ENCODE measurements at regions not wholly inside any gene's neighbourhood (a gene's known extent, or its start where the extent isn't known, plus 50 kb on each side); places are given as distances from the start of the nearest gene placed in this dataset.
A peak's percentile ranks its signal among the peaks of the same experiment; 100 is the strongest.

- WGBS, result over 99% methylated on average over 4 of the region's 4 CpGs
- H2BK120ac ChIP-seq (ENCODE audit: low read depth, low read length), result no peak overlapping the region
- H3K14ac ChIP-seq (ENCODE audit: low read length in 2 of 2), result no peak overlapping the region
- no peak overlapping the region for H3K4me2 ChIP-seq (ENCODE audit: low read length, poor library complexity, severe bottlenecking)
- H2BK15ac ChIP-seq (ENCODE audit: low read depth, poor library complexity, severe bottlenecking), result no peak overlapping the region
- no peak overlapping the region for H2BK12ac ChIP-seq (ENCODE audit: low read length in 2 of 2)
- peak overlapping the region in 1 of 2 experiments; percentile 37 for H3K4ac ChIP-seq (ENCODE audit: low read depth in 1 of 2, low read length in 2 of 2)
- H3K4me1 ChIP-seq (ENCODE audit: control insufficient read depth, insufficient read depth, low read depth, low read length), result peaks cover 8% of the 10 kb centered on the region
- no peaks in the 10 kb centered on the region for H3K27me3 ChIP-seq (ENCODE audit: control insufficient read depth in 1 of 2, insufficient read depth in 1 of 2, low read length in 2 of 2)
- H4K8ac ChIP-seq (ENCODE audit: low read length), result no peak overlapping the region
- H3K4me3 ChIP-seq (ENCODE audit: insufficient read depth in 1 of 2, low read depth in 1 of 2, low read length in 2 of 2), result no peak overlapping the region
- no peak overlapping the region for H2BK5ac ChIP-seq (ENCODE audit: low read depth, low read length, poor library complexity, severe bottlenecking)
- no peak overlapping the region for H3K9ac ChIP-seq (ENCODE audit: low read length)
- no peaks in the 10 kb centered on the region for H3K36me3 ChIP-seq (ENCODE audit: control insufficient read depth in 1 of 2, insufficient read depth in 2 of 2, low read depth in 1 of 2, low read length in 2 of 2)
- no peak overlapping the region for H3K27ac ChIP-seq (ENCODE audit: low read length, poor library complexity, severe bottlenecking)
- H2AK5ac ChIP-seq (ENCODE audit: low read length, severe bottlenecking), result no peak overlapping the region
- no peak overlapping the region for H3K18ac ChIP-seq (ENCODE audit: low read depth in 1 of 2, low read length in 2 of 2)
- no peak overlapping the region for H2AFZ ChIP-seq (ENCODE audit: low read depth, low read length)
- DNase-seq, result no peak
- H3K23ac ChIP-seq (ENCODE audit: low read length in 2 of 2), result no peak overlapping the region
- H3K9me3 ChIP-seq (ENCODE audit: control insufficient read depth, low read length), result no peaks in the 10 kb centered on the region
- no peaks in the 10 kb centered on the region for H3K79me1 ChIP-seq (replicated peaks; ENCODE audit: low read length, poor library complexity, severe bottlenecking)
- no peak overlapping the region for H4K91ac ChIP-seq (ENCODE audit: low read length)
Observed at GRCh38 chr4:155611501-155611900, 55.1 kb upstream of the GUCY1A1 start.

- no peak overlapping the region for H4K8ac ChIP-seq (ENCODE audit: low read length)
- H4K91ac ChIP-seq (ENCODE audit: low read length), result no peak overlapping the region
- H3K9me3 ChIP-seq (ENCODE audit: control insufficient read depth, low read length), result no peaks in the 10 kb centered on the region
- H3K14ac ChIP-seq (ENCODE audit: low read length in 2 of 2), result no peak overlapping the region
- peak overlapping the region; percentile 97 for H2AK5ac ChIP-seq (ENCODE audit: low read length, severe bottlenecking)
- H2BK5ac ChIP-seq (ENCODE audit: low read depth, low read length, poor library complexity, severe bottlenecking), result no peak overlapping the region
- no peak for DNase-seq
- peak overlapping the region in 1 of 2 experiments; percentile 50 for H2BK12ac ChIP-seq (ENCODE audit: low read length in 2 of 2)
- no peak overlapping the region for H3K23ac ChIP-seq (ENCODE audit: low read length in 2 of 2)
- H2BK15ac ChIP-seq (ENCODE audit: low read depth, poor library complexity, severe bottlenecking), result no peak overlapping the region
- peak overlapping the region; percentile 35 for H3K27ac ChIP-seq (ENCODE audit: low read length, poor library complexity, severe bottlenecking)
- H2BK120ac ChIP-seq (ENCODE audit: low read depth, low read length), result no peak overlapping the region
- no peak overlapping the region for H3K9ac ChIP-seq (ENCODE audit: low read length)
- no peak overlapping the region for H2AFZ ChIP-seq (ENCODE audit: low read depth, low read length)
- H3K79me1 ChIP-seq (replicated peaks; ENCODE audit: low read length, poor library complexity, severe bottlenecking), result no peaks in the 10 kb centered on the region
- H3K27me3 ChIP-seq (ENCODE audit: control insufficient read depth in 1 of 2, insufficient read depth in 1 of 2, low read length in 2 of 2), result no peaks in the 10 kb centered on the region
- H3K36me3 ChIP-seq (ENCODE audit: control insufficient read depth in 1 of 2, insufficient read depth in 2 of 2, low read depth in 1 of 2, low read length in 2 of 2), result no peaks in the 10 kb centered on the region
- 92% methylated on average over 4 of the region's 5 CpGs for WGBS
- H3K18ac ChIP-seq (ENCODE audit: low read depth in 1 of 2, low read length in 2 of 2), result no peak overlapping the region
- H3K4me2 ChIP-seq (ENCODE audit: low read length, poor library complexity, severe bottlenecking), result no peak overlapping the region
- H3K4ac ChIP-seq (ENCODE audit: low read depth in 1 of 2, low read length in 2 of 2), result no peak overlapping the region
- peaks cover 8% of the 10 kb centered on the region for H3K4me1 ChIP-seq (ENCODE audit: control insufficient read depth, insufficient read depth, low read depth, low read length)
- no peak overlapping the region for H3K4me3 ChIP-seq (ENCODE audit: insufficient read depth in 1 of 2, low read depth in 1 of 2, low read length in 2 of 2)
Observed at GRCh38 chr4:155610143-155610542, 56.5 kb upstream of the GUCY1A1 start.

- DNase-seq, result no peak
- no peaks in the 10 kb centered on the region for H3K27me3 ChIP-seq (ENCODE audit: control insufficient read depth in 1 of 2, insufficient read depth in 1 of 2, low read length in 2 of 2)
- peak overlapping the region in 1 of 2 experiments; percentile 34 for H3K18ac ChIP-seq (ENCODE audit: low read depth in 1 of 2, low read length in 2 of 2)
- no peak overlapping the region for H2AFZ ChIP-seq (ENCODE audit: low read depth, low read length)
- H3K4me1 ChIP-seq (ENCODE audit: control insufficient read depth, insufficient read depth, low read depth, low read length), result peaks cover 8% of the 10 kb centered on the region
- H3K23ac ChIP-seq (ENCODE audit: low read length in 2 of 2), result no peak overlapping the region
- H3K4me3 ChIP-seq (ENCODE audit: insufficient read depth in 1 of 2, low read depth in 1 of 2, low read length in 2 of 2), result no peak overlapping the region
- H3K9ac ChIP-seq (ENCODE audit: low read length), result no peak overlapping the region
- no peak overlapping the region for H2BK15ac ChIP-seq (ENCODE audit: low read depth, poor library complexity, severe bottlenecking)
- H3K4me2 ChIP-seq (ENCODE audit: low read length, poor library complexity, severe bottlenecking), result no peak overlapping the region
- no peak overlapping the region for H2BK120ac ChIP-seq (ENCODE audit: low read depth, low read length)
- H4K8ac ChIP-seq (ENCODE audit: low read length), result no peak overlapping the region
- 96% methylated on average over 1 of the region's 1 CpG for WGBS
- no peaks in the 10 kb centered on the region for H3K36me3 ChIP-seq (ENCODE audit: control insufficient read depth in 1 of 2, insufficient read depth in 2 of 2, low read depth in 1 of 2, low read length in 2 of 2)
- H3K79me1 ChIP-seq (replicated peaks; ENCODE audit: low read length, poor library complexity, severe bottlenecking), result no peaks in the 10 kb centered on the region
- no peak overlapping the region for H2BK12ac ChIP-seq (ENCODE audit: low read length in 2 of 2)
- no peaks in the 10 kb centered on the region for H3K9me3 ChIP-seq (ENCODE audit: control insufficient read depth, low read length)
- H3K14ac ChIP-seq (ENCODE audit: low read length in 2 of 2), result no peak overlapping the region
- no peak overlapping the region for H2AK5ac ChIP-seq (ENCODE audit: low read length, severe bottlenecking)
- H4K91ac ChIP-seq (ENCODE audit: low read length), result no peak overlapping the region
- H3K4ac ChIP-seq (ENCODE audit: low read depth in 1 of 2, low read length in 2 of 2), result no peak overlapping the region
- H3K27ac ChIP-seq (ENCODE audit: low read length, poor library complexity, severe bottlenecking), result peak overlapping the region; percentile 54
- no peak overlapping the region for H2BK5ac ChIP-seq (ENCODE audit: low read depth, low read length, poor library complexity, severe bottlenecking)
Observed at GRCh38 chr4:155609455-155610059, 57.1 kb upstream of the GUCY1A1 start.

GRCh38 chr4:155608225-155608885 is 58.3 kb upstream of the GUCY1A1 start:
- no peak overlapping the region for H2AFZ ChIP-seq (ENCODE audit: low read depth, low read length)
- peak overlapping the region in 1 of 2 experiments; percentile 35 for H3K4ac ChIP-seq (ENCODE audit: low read depth in 1 of 2, low read length in 2 of 2)
- H2BK15ac ChIP-seq (ENCODE audit: low read depth, poor library complexity, severe bottlenecking), result no peak overlapping the region
- H3K27me3 ChIP-seq (ENCODE audit: control insufficient read depth in 1 of 2, insufficient read depth in 1 of 2, low read length in 2 of 2), result no peaks in the 10 kb centered on the region
- H2BK5ac ChIP-seq (ENCODE audit: low read depth, low read length, poor library complexity, severe bottlenecking), result no peak overlapping the region
- peak overlapping the region; percentile 27 to 80 for H2BK12ac ChIP-seq (ENCODE audit: low read length in 2 of 2)
- no peak for DNase-seq
- H3K18ac ChIP-seq (ENCODE audit: low read depth in 1 of 2, low read length in 2 of 2), result peak overlapping the region; percentile 31 to 80
- no peak overlapping the region for H4K91ac ChIP-seq (ENCODE audit: low read length)
- no peak overlapping the region for H3K23ac ChIP-seq (ENCODE audit: low read length in 2 of 2)
- H3K36me3 ChIP-seq (ENCODE audit: control insufficient read depth in 1 of 2, insufficient read depth in 2 of 2, low read depth in 1 of 2, low read length in 2 of 2), result no peaks in the 10 kb centered on the region
- H3K9ac ChIP-seq (ENCODE audit: low read length), result no peak overlapping the region
- no peak overlapping the region for H4K8ac ChIP-seq (ENCODE audit: low read length)
- peaks cover 12% of the 10 kb centered on the region for H3K4me1 ChIP-seq (ENCODE audit: control insufficient read depth, insufficient read depth, low read depth, low read length)
- 63% methylated on average over 1 of the region's 3 CpGs for WGBS
- no peak overlapping the region for H2BK120ac ChIP-seq (ENCODE audit: low read depth, low read length)
- H3K27ac ChIP-seq (ENCODE audit: low read length, poor library complexity, severe bottlenecking), result no peak overlapping the region
- no peak overlapping the region for H3K4me2 ChIP-seq (ENCODE audit: low read length, poor library complexity, severe bottlenecking)
- H3K14ac ChIP-seq (ENCODE audit: low read length in 2 of 2), result peak overlapping the region in 1 of 2 experiments; percentile 73
- no peak overlapping the region for H3K4me3 ChIP-seq (ENCODE audit: insufficient read depth in 1 of 2, low read depth in 1 of 2, low read length in 2 of 2)
- peak overlapping the region; percentile 40 for H2AK5ac ChIP-seq (ENCODE audit: low read length, severe bottlenecking)
- no peaks in the 10 kb centered on the region for H3K79me1 ChIP-seq (replicated peaks; ENCODE audit: low read length, poor library complexity, severe bottlenecking)
- no peaks in the 10 kb centered on the region for H3K9me3 ChIP-seq (ENCODE audit: control insufficient read depth, low read length)

Measured in mesenchymal stem cell (in vitro differentiated cells and primary cell).